Loucy (cell line): ENCODE measurements at regions not wholly inside any gene's neighbourhood (a gene's known extent, or its start where the extent isn't known, plus 50 kb on each side); places are given as distances from the start of the nearest gene placed in this dataset.

Experiments
- H2AFZ ChIP-seq: fragments of 200-600 bp; sonication (generic); 2 replicates; pipeline ENCODE4 v1.6.0; 2016; ENCODE audit warnings: antibody characterized with exemption, mild to moderate bottlenecking, low read length, moderate library complexity
- H3F3A ChIP-seq: fragments of 200-600 bp; 2 replicates; pipeline ENCODE4 v1.6.0; 2016; ENCODE audit warnings: antibody characterized with exemption, low read depth, mild to moderate bottlenecking
- H3K27me3 ChIP-seq: fragments of 200-600 bp; sonication (generic); 2 replicates; pipeline ENCODE4 v1.6.1; 2014; ENCODE audit warnings: low read length, mild to moderate bottlenecking; ENCODE audit not compliant: insufficient read depth, poor library complexity, severe bottlenecking
- H3K36me3 ChIP-seq: fragments of 200-600 bp; sonication (generic); 2 replicates; pipeline ENCODE4 v1.6.1; 2016; ENCODE audit warnings: low read length; ENCODE audit not compliant: insufficient read depth
- H3K4me1 ChIP-seq: fragments of 200-600 bp; sonication (generic); 2 replicates; pipeline ENCODE4 v1.5.1; 2014; ENCODE audit warnings: low read length, mild to moderate bottlenecking; ENCODE audit not compliant: insufficient read depth, poor library complexity, severe bottlenecking
- H3K4me2 ChIP-seq: fragments of 200-600 bp; sonication (generic); 2 replicates; pipeline ENCODE4 v1.6.0; 2014; ENCODE audit warnings: antibody characterized with exemption, low read length, low read depth, mild to moderate bottlenecking; ENCODE audit not compliant: poor library complexity, severe bottlenecking
- H3K4me3 ChIP-seq: fragments of 200-600 bp; sonication (generic); 2 replicates; pipeline ENCODE4 v1.5.1; 2014; ENCODE audit warnings: low read length, mild to moderate bottlenecking, mixed read lengths; ENCODE audit not compliant: poor library complexity, severe bottlenecking
- H3K79me2 ChIP-seq: fragments of 200-600 bp; sonication (generic); 2 replicates; pipeline ENCODE4 v1.6.1; 2014; ENCODE audit warnings: low read length; ENCODE audit not compliant: insufficient read depth
- H3K9ac ChIP-seq: fragments of 200-600 bp; sonication (generic); 2 replicates; pipeline ENCODE4 v1.6.0; 2014; ENCODE audit warnings: mild to moderate bottlenecking, low read depth, low read length, moderate library complexity; ENCODE audit not compliant: poor library complexity, severe bottlenecking
- H3K9me2 ChIP-seq: fragments of 200-600 bp; sonication (generic); replicated peaks from 2 replicates; pipeline ENCODE4 v1.6.1; 2016; ENCODE audit warnings: low read depth, low read length, mixed read lengths
- H3K9me3 ChIP-seq: fragments of 200-600 bp; sonication (generic); 2 replicates; pipeline ENCODE4 v1.6.1; 2014; ENCODE audit warnings: mild to moderate bottlenecking, antibody characterized with exemption, low read length, low read depth; ENCODE audit not compliant: insufficient read depth
- H4K20me1 ChIP-seq: fragments of 200-600 bp; sonication (generic); 2 replicates; pipeline ENCODE4 v1.6.0; 2014; ENCODE audit warnings: antibody characterized with exemption, low read length, mild to moderate bottlenecking; ENCODE audit not compliant: insufficient read depth, poor library complexity, severe bottlenecking
- CTCF ChIP-seq: fragments of 200-600 bp; sonication (generic); conservative IDR thresholded peaks from 2 replicates; pipeline ENCODE4 v1.5.1; 2014; ENCODE audit warnings: mild to moderate bottlenecking, antibody characterized with exemption, low read length
- EZH2phosphoT487 ChIP-seq: fragments of 200-600 bp; IDR thresholded peaks from 2 replicates; pipeline ENCODE4 v1.6.1; 2018; ENCODE audit warnings: antibody characterized with exemption, mild to moderate bottlenecking, moderate library complexity, borderline replicate concordance

- no peaks in the 10 kb centered on the region for H3K9me3 ChIP-seq
- H3K36me3 ChIP-seq: no peaks in the 10 kb centered on the region
- no peaks in the 10 kb centered on the region for H4K20me1 ChIP-seq
- no peak overlapping the region for H3K9ac ChIP-seq
- H3K4me3 ChIP-seq: no peak overlapping the region
- no peaks in the 10 kb centered on the region for H3K27me3 ChIP-seq
- no peak overlapping the region for H2AFZ ChIP-seq
- no peaks in the 10 kb centered on the region for H3K79me2 ChIP-seq
- H3F3A ChIP-seq: no peaks in the 10 kb centered on the region
- TF ChIP-seq EZH2phosphoT487: no peak
- TF ChIP-seq CTCF: no peak
- no peak overlapping the region for H3K4me2 ChIP-seq
- no peaks in the 10 kb centered on the region for H3K9me2 ChIP-seq
- no peaks in the 10 kb centered on the region for H3K4me1 ChIP-seq
These were observed 711.7 kb upstream of the GOLIM4 start for GRCh38 chr3:168807448-168807847.

GRCh38 chr3:168806871-168807270, 711.1 kb upstream of the GOLIM4 start:
- Histone ChIP-seq H3F3A (no peaks in the 10 kb centered on the region), H3K9me2 (no peaks in the 10 kb centered on the region), H4K20me1 (no peaks in the 10 kb centered on the region), H3K36me3 (no peaks in the 10 kb centered on the region), H3K9me3 (no peaks in the 10 kb centered on the region), H2AFZ (no peak overlapping the region), H3K4me3 (no peak overlapping the region), H3K4me2 (no peak overlapping the region), H3K79me2 (no peaks in the 10 kb centered on the region), H3K9ac (no peak overlapping the region), H3K4me1 (no peaks in the 10 kb centered on the region), H3K27me3 (no peaks in the 10 kb centered on the region)
- TF ChIP-seq EZH2phosphoT487: no peak
- no peak for TF ChIP-seq CTCF

- Histone ChIP-seq H3K9ac (no peak overlapping the region), H3K79me2 (no peaks in the 10 kb centered on the region), H3K27me3 (no peaks in the 10 kb centered on the region), H3K4me2 (no peak overlapping the region), H3K9me2 (no peaks in the 10 kb centered on the region), H3K9me3 (no peaks in the 10 kb centered on the region), H4K20me1 (no peaks in the 10 kb centered on the region), H3K4me3 (no peak overlapping the region), H3K4me1 (no peaks in the 10 kb centered on the region), H3F3A (no peaks in the 10 kb centered on the region), H2AFZ (no peak overlapping the region), H3K36me3 (no peaks in the 10 kb centered on the region)
- TF ChIP-seq CTCF: no peak
- no peak for TF ChIP-seq EZH2phosphoT487
These were observed 707.8 kb upstream of the GOLIM4 start for GRCh38 chr3:168803536-168803935.
